ENCODE measurements at regions not wholly inside any gene's neighbourhood (a gene's known extent, or its start where the extent isn't known, plus 50 kb on each side); places are given as distances from the start of the nearest gene placed in this dataset.

GRCh38 chr12:4143896-4144295 is 129.7 kb upstream of the CCND2 start (continued):
- no peak for TF ChIP-seq JUNB (IDR thresholded peaks at IDR 0.05)

- no peak for TF ChIP-seq SREBF2 (IDR thresholded peaks at IDR 0.05)
- no peak for TF ChIP-seq ZSCAN20 (CRISPR knock-in tag; IDR thresholded peaks at IDR 0.05)
- TF ChIP-seq, protein P1, sequence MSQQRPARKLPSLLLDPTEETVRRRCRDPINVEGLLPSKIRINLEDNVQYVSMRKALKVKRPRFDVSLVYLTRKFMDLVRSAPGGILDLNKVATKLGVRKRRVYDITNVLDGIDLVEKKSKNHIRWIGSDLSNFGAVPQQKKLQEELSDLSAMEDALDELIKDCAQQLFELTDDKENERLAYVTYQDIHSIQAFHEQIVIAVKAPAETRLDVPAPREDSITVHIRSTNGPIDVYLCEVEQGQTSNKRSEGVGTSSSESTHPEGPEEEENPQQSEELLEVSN (IDR thresholded peaks at IDR 0.05; ENCODE audit: borderline replicate concordance, low read depth): no peak
- TF ChIP-seq MYC (IDR thresholded peaks at IDR 0.05; ENCODE audit: borderline replicate concordance, low read length): no peak
- no peak for TF ChIP-seq FOXS1 (CRISPR knock-in tag; IDR thresholded peaks at IDR 0.05)
- peak; percentile 27 for TF ChIP-seq MAFK (IDR thresholded peaks at IDR 0.05; ENCODE audit: partially characterized antibody)
- TF ChIP-seq RNF2 (IDR thresholded peaks at IDR 0.05; ENCODE audit: borderline replicate concordance, low read depth): no peak
- TF ChIP-seq, protein P2, sequence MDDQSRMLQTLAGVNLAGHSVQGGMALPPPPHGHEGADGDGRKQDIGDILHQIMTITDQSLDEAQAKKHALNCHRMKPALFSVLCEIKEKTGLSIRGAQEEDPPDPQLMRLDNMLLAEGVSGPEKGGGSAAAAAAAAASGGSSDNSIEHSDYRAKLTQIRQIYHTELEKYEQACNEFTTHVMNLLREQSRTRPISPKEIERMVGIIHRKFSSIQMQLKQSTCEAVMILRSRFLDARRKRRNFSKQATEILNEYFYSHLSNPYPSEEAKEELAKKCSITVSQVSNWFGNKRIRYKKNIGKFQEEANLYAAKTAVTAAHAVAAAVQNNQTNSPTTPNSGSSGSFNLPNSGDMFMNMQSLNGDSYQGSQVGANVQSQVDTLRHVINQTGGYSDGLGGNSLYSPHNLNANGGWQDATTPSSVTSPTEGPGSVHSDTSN (IDR thresholded peaks at IDR 0.05): no peak
- TF ChIP-seq, protein P3, sequence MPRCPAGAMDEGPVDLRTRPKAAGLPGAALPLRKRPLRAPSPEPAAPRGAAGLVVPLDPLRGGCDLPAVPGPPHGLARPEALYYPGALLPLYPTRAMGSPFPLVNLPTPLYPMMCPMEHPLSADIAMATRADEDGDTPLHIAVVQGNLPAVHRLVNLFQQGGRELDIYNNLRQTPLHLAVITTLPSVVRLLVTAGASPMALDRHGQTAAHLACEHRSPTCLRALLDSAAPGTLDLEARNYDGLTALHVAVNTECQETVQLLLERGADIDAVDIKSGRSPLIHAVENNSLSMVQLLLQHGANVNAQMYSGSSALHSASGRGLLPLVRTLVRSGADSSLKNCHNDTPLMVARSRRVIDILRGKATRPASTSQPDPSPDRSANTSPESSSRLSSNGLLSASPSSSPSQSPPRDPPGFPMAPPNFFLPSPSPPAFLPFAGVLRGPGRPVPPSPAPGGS (IDR thresholded peaks at IDR 0.05): no peak
- FAIRE-seq (no peak), ATAC-seq (no peak), DNase-seq (ENCODE audit: low read depth in 1 of 2, low spot score in 1 of 2) (no peak)
- 28% methylated on average over 6 of the region's 6 CpGs for WGBS (ENCODE audit: missing lambda C conversion rate)
- CTCF ChIA-PET: no interaction called here
- Histone ChIP-seq H3K27ac (no peak overlapping the region), H3K4me3 (no peak overlapping the region), H3K9me3 (peaks cover 5% of the 10 kb centered on the region; the same call in 2 of the 3 replicates), H3K4me1 (no peaks in the 10 kb centered on the region), H3K4me2 (no peak overlapping the region)
- POLR2A ChIA-PET: no interaction called here
Observed at GRCh38 chr12:4141348-4142270, 132.0 kb upstream of the CCND2 start.

GRCh38 chr12:4140581-4141301 is 132.8 kb upstream of the CCND2 start:
- ChIA-PET CTCF (no interaction called here), POLR2A (no interaction called here)
- TF ChIP-seq ELK1 (IDR thresholded peaks at IDR 0.05; ENCODE audit: low read depth, low read length) (no peak), BHLHE40 (IDR thresholded peaks at IDR 0.05; ENCODE audit: low read depth, low read length) (no peak), SMC3 (IDR thresholded peaks at IDR 0.05) (no peak), RARB (CRISPR knock-in tag; IDR thresholded peaks at IDR 0.05) (no peak), JUN (IDR thresholded peaks at IDR 0.05) (no peak), CBX8 (IDR thresholded peaks at IDR 0.05) (no peak), NFE2L2 (conservative IDR thresholded peaks at IDR 0.05; ENCODE audit: low read length) (no peak), HOXB13 (CRISPR knock-in tag; IDR thresholded peaks at IDR 0.05; ENCODE audit: low read depth) (no peak), MAZ (IDR thresholded peaks at IDR 0.05; ENCODE audit: borderline replicate concordance, low read depth, low read length) (no peak), ZSCAN20 (CRISPR knock-in tag; IDR thresholded peaks at IDR 0.05) (no peak), MAFK (IDR thresholded peaks at IDR 0.05; ENCODE audit: partially characterized antibody) (no peak)
- TF ChIP-seq, protein P4, sequence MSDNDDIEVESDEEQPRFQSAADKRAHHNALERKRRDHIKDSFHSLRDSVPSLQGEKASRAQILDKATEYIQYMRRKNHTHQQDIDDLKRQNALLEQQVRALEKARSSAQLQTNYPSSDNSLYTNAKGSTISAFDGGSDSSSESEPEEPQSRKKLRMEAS (IDR thresholded peaks at IDR 0.05): no peak
- TF ChIP-seq, protein P3 (IDR thresholded peaks at IDR 0.05): no peak
- FAIRE-seq (no peak), DNase-seq (ENCODE audit: low read depth in 1 of 2, low spot score in 1 of 2) (no peak), ATAC-seq (no peak)
- Histone ChIP-seq H3K9me3 (peaks cover 5% of the 10 kb centered on the region; the same call in 2 of the 3 replicates), H3K27ac (no peak overlapping the region), H3K4me1 (no peaks in the 10 kb centered on the region), H3K4me2 (no peak overlapping the region), H3K4me3 (no peak overlapping the region)
- WGBS (ENCODE audit: missing lambda C conversion rate): 46% methylated on average over 8 of the region's 8 CpGs
